ENCODE measurements at regions not wholly inside any gene's neighbourhood (a gene's known extent, or its start where the extent isn't known, plus 50 kb on each side); places are given as distances from the start of the nearest gene placed in this dataset.

GRCh38 chr15:61476741-61477140, 247.6 kb upstream of the RORA start:
- TF ChIP-seq CTCF (IDR thresholded peaks at IDR 0.05; ENCODE audit: low read length), result no peak
- no peak for TF ChIP-seq EZH2 (IDR thresholded peaks at IDR 0.05; ENCODE audit: borderline replicate concordance, low read length)
